ENCODE measurements at regions not wholly inside any gene's neighbourhood (a gene's known extent, or its start where the extent isn't known, plus 50 kb on each side); places are given as distances from the start of the nearest gene placed in this dataset.

DNA sequence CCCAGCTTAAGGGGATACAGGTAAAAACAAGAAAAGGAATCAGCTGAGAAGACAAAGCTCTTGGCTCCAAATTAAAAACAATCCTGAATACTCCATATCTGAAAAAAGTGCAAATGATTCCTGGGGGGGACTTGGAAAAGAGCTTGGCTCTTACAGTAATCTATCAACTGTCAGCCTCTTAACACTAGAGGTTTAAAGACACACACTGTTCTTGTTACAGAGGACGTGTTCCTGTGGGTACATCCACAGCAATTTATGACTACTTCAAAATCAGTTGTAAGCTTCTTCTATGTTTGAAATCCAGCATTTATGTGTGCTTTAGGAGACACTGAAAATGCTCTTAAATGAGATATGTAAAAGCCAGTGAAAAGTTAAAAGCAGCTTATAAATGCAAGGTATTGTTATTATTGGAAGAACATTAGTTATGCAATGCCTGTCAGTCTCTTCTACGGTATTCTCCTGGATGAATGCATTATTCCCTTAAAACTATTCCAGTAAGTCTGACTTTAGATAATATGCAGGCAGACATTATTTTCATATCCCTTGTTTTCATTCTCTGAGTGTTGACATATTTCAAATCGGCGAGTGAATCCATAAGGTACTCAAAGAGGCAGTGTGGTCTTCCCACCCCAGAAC lies 408.4 kb upstream of the ADAMTS9 start (continued):
- TF ChIP-seq ZNF302 (tag by site-specific recombination; IDR thresholded peaks at IDR 0.05; ENCODE audit: low read depth) (no peak), ZNF660 (tag by site-specific recombination; IDR thresholded peaks at IDR 0.05) (no peak), ZNF175 (tag by site-specific recombination; IDR thresholded peaks at IDR 0.05) (no peak), ZNF510 (tag by site-specific recombination; IDR thresholded peaks at IDR 0.05; ENCODE audit: insufficient replicate concordance) (no peak), ZNF221 (tag by site-specific recombination; IDR thresholded peaks at IDR 0.05; ENCODE audit: borderline replicate concordance) (no peak), ZNF133 (tag by site-specific recombination; IDR thresholded peaks at IDR 0.05) (no peak), ZNF24 (tag by site-specific recombination; IDR thresholded peaks at IDR 0.05) (no peak)

DNA sequence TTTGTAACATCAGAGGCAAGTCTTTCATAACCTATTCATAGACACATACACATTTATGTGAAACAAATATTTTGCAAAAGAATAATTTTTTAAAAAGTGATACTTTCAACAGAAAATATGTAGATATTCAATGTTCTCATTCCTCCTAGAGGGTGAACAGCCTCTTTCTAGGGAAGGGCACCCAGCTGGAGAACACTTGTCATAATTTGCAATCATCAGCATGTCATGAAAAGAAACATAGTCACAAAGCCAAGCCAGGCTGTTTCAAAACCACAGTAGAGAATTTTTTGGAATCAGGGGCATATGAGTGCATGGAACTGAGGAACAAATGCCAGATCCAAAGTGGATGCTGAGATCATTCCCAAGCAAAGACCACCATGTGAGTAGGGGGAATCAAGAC lies 406.9 kb upstream of the ADAMTS9 start:
- ChIA-PET POLR2A (no interaction called here), CTCF (no interaction called here)
- Histone ChIP-seq H3K36me3 (ENCODE audit: control insufficient read depth in 2 of 2, insufficient read depth in 1 of 2, low read length in 2 of 2) (no peaks in the 10 kb centered on the region), H3K4me3 (ENCODE audit: low read depth, low read length) (no peak overlapping the region), H3K4me1 (ENCODE audit: control insufficient read depth, insufficient read depth, low read length) (no peaks in the 10 kb centered on the region), H3K9me3 (ENCODE audit: control insufficient read depth, insufficient read depth, low read depth, low read length) (no peaks in the 10 kb centered on the region), H3K27ac (ENCODE audit: extremely low read depth, low read depth, low read length) (no peak overlapping the region)
- TF ChIP-seq, protein P1, sequence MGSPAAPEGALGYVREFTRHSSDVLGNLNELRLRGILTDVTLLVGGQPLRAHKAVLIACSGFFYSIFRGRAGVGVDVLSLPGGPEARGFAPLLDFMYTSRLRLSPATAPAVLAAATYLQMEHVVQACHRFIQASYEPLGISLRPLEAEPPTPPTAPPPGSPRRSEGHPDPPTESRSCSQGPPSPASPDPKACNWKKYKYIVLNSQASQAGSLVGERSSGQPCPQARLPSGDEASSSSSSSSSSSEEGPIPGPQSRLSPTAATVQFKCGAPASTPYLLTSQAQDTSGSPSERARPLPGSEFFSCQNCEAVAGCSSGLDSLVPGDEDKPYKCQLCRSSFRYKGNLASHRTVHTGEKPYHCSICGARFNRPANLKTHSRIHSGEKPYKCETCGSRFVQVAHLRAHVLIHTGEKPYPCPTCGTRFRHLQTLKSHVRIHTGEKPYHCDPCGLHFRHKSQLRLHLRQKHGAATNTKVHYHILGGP (tag by site-specific recombination; IDR thresholded peaks at IDR 0.05), result no peak
- TF ChIP-seq KLF10 (tag by site-specific recombination; IDR thresholded peaks at IDR 0.05), result no peak
- no peak for TF ChIP-seq ZNF404 (tag by site-specific recombination; IDR thresholded peaks at IDR 0.05)
- TF ChIP-seq, protein P2, sequence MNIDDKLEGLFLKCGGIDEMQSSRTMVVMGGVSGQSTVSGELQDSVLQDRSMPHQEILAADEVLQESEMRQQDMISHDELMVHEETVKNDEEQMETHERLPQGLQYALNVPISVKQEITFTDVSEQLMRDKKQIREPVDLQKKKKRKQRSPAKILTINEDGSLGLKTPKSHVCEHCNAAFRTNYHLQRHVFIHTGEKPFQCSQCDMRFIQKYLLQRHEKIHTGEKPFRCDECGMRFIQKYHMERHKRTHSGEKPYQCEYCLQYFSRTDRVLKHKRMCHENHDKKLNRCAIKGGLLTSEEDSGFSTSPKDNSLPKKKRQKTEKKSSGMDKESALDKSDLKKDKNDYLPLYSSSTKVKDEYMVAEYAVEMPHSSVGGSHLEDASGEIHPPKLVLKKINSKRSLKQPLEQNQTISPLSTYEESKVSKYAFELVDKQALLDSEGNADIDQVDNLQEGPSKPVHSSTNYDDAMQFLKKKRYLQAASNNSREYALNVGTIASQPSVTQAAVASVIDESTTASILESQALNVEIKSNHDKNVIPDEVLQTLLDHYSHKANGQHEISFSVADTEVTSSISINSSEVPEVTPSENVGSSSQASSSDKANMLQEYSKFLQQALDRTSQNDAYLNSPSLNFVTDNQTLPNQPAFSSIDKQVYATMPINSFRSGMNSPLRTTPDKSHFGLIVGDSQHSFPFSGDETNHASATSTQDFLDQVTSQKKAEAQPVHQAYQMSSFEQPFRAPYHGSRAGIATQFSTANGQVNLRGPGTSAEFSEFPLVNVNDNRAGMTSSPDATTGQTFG (tag by site-specific recombination; IDR thresholded peaks at IDR 0.05; ENCODE audit: borderline replicate concordance), result no peak
- TF ChIP-seq ZNF19 (tag by site-specific recombination; IDR thresholded peaks at IDR 0.05; ENCODE audit: low read depth), result no peak
- no peak for TF ChIP-seq SP2 (tag by site-specific recombination; IDR thresholded peaks at IDR 0.05)
- TF ChIP-seq REPIN1 (tag by site-specific recombination; IDR thresholded peaks at IDR 0.05; ENCODE audit: low read depth), result no peak
- TF ChIP-seq ZNF768 (tag by site-specific recombination; IDR thresholded peaks at IDR 0.05), result no peak
- no peak for TF ChIP-seq ZNF416 (tag by site-specific recombination; IDR thresholded peaks at IDR 0.05)
- TF ChIP-seq ZNF473 (tag by site-specific recombination; IDR thresholded peaks at IDR 0.05), result no peak
- TF ChIP-seq ZFHX2 (tag by site-specific recombination; conservative IDR thresholded peaks at IDR 0.05), result no peak
- TF ChIP-seq ZNF626 (tag by site-specific recombination; IDR thresholded peaks at IDR 0.05), result no peak
- TF ChIP-seq, protein P3, sequence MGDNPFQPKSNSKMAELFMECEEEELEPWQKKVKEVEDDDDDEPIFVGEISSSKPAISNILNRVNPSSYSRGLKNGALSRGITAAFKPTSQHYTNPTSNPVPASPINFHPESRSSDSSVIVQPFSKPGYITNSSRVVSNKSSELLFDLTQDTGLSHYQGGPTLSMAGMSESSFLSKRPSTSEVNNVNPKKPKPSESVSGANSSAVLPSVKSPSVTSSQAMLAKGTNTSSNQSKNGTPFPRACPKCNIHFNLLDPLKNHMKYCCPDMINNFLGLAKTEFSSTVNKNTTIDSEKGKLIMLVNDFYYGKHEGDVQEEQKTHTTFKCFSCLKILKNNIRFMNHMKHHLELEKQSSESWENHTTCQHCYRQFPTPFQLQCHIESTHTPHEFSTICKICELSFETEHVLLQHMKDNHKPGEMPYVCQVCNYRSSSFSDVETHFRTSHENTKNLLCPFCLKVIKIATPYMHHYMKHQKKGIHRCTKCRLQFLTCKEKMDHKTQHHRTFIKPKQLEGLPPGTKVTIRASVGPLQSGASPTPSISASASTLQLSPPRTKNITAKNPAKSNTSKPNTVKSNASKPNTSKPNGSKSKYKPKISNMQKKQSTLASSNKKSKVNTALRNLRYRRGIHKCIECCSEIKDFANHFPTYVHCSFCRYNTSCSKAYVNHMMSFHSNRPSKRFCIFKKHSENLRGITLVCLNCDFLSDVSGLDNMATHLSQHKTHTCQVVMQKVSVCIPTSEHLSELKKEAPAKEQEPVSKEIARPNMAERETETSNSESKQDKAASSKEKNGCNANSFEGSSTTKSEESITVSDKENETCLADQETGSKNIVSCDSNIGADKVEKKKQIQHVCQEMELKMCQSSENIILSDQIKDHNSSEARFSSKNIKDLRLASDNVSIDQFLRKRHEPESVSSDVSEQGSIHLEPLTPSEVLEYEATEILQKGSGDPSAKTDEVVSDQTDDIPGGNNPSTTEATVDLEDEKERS (tag by site-specific recombination; IDR thresholded peaks at IDR 0.05), result no peak
- TF ChIP-seq, protein P4, sequence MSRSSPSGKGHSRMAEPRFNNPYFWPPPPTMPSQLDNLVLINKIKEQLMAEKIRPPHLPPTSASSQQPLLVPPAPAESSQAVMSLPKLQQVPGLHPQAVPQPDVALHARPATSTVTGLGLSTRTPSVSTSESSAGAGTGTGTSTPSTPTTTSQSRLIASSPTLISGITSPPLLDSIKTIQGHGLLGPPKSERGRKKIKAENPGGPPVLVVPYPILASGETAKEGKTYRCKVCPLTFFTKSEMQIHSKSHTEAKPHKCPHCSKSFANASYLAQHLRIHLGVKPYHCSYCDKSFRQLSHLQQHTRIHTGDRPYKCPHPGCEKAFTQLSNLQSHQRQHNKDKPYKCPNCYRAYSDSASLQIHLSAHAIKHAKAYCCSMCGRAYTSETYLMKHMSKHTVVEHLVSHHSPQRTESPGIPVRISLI (tag by site-specific recombination; IDR thresholded peaks at IDR 0.05), result no peak
- TF ChIP-seq HOXC10 (CRISPR knock-in tag; IDR thresholded peaks at IDR 0.05), result no peak
- no peak for TF ChIP-seq ZNF132 (tag by site-specific recombination; IDR thresholded peaks at IDR 0.05; ENCODE audit: borderline replicate concordance)
- TF ChIP-seq ZNF670 (tag by site-specific recombination; IDR thresholded peaks at IDR 0.05; ENCODE audit: low read depth), result no peak
- no peak for TF ChIP-seq ZNF175 (tag by site-specific recombination; IDR thresholded peaks at IDR 0.05)
- TF ChIP-seq, protein P5, sequence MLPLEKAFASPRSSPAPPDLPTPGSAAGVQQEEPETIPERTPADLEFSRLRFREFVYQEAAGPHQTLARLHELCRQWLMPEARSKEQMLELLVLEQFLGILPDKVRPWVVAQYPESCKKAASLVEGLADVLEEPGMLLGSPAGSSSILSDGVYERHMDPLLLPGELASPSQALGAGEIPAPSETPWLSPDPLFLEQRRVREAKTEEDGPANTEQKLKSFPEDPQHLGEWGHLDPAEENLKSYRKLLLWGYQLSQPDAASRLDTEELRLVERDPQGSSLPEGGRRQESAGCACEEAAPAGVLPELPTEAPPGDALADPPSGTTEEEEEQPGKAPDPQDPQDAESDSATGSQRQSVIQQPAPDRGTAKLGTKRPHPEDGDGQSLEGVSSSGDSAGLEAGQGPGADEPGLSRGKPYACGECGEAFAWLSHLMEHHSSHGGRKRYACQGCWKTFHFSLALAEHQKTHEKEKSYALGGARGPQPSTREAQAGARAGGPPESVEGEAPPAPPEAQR (tag by site-specific recombination; IDR thresholded peaks at IDR 0.05), result no peak

Data from HEK293 (cell line).